ENCODE measurements at regions not wholly inside any gene's neighbourhood (a gene's known extent, or its start where the extent isn't known, plus 50 kb on each side); places are given as distances from the start of the nearest gene placed in this dataset.

DNA sequence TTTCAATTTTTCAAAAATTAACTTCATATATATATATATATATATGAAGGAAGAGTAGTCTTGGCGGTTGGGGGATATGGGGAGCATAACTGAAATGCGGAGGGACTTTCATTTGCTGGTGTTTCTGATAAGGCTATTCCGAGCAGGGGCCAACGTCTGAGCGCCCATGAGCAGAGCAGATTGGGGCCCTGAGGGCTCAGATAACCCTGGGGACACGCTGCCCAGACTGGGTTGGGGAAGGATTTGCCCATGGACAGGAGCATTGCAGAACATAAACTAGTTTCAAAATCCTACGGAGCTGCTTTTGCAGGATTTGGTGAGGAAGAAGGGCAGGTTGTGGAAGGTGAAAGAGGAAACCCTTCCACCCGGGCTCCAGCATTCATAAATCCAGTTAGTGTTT lies 240.2 kb downstream of the IRX1 start:
- TF ChIP-seq, protein P1, sequence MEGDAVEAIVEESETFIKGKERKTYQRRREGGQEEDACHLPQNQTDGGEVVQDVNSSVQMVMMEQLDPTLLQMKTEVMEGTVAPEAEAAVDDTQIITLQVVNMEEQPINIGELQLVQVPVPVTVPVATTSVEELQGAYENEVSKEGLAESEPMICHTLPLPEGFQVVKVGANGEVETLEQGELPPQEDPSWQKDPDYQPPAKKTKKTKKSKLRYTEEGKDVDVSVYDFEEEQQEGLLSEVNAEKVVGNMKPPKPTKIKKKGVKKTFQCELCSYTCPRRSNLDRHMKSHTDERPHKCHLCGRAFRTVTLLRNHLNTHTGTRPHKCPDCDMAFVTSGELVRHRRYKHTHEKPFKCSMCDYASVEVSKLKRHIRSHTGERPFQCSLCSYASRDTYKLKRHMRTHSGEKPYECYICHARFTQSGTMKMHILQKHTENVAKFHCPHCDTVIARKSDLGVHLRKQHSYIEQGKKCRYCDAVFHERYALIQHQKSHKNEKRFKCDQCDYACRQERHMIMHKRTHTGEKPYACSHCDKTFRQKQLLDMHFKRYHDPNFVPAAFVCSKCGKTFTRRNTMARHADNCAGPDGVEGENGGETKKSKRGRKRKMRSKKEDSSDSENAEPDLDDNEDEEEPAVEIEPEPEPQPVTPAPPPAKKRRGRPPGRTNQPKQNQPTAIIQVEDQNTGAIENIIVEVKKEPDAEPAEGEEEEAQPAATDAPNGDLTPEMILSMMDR (IDR thresholded peaks at IDR 0.05), result no peak
- no peak for TF ChIP-seq POLR2A (IDR thresholded peaks at IDR 0.05)
